Keratinocyte (primary cell): ENCODE measurements at regions not wholly inside any gene's neighbourhood (a gene's known extent, or its start where the extent isn't known, plus 50 kb on each side); places are given as distances from the start of the nearest gene placed in this dataset.

Experiments used
- DNase-seq: peaks from one replicate; pipeline ENCODE4 v3.0.0-alpha.2; 2011; ENCODE audit warnings: low read depth, missing footprints, low spot score
- FAIRE-seq: peaks from 2 replicates; lab custom pipeline; 2011; peaks lifted over from hg19 to GRCh38; lab: Jason Lieb, UNC
- H2AFZ ChIP-seq: 2 replicates; pipeline ENCODE4 v1.6.0; 2012; ENCODE audit warnings: low read length, control low read depth, inconsistent platforms; ENCODE audit not compliant: control insufficient read depth
- H3K27ac ChIP-seq: 2 replicates; pipeline ENCODE4 v1.5.1; 2011; ENCODE audit warnings: low read length; ENCODE audit not compliant: control insufficient read depth, insufficient read depth
- H3K27me3 ChIP-seq: 3 replicates; pipeline ENCODE4 v1.6.0; 2011; ENCODE audit warnings: low read length; ENCODE audit not compliant: control insufficient read depth, insufficient read depth; ENCODE audit errors: extremely low read depth
- H3K36me3 ChIP-seq, 2 experiments: 2 replicates in 1 of 2; 3 replicates in 1 of 2; pipeline ENCODE4 v1.5.1; 2011; ENCODE audit warnings: low read length in 2 of 2, mild to moderate bottlenecking in 1 of 2; ENCODE audit not compliant: control insufficient read depth in 2 of 2, insufficient read depth in 2 of 2; ENCODE audit errors: extremely low read depth in 1 of 2
- H3K4me1 ChIP-seq: 3 replicates; pipeline ENCODE4 v1.5.1; 2011; ENCODE audit warnings: low read length; ENCODE audit not compliant: control insufficient read depth, insufficient read depth; ENCODE audit errors: extremely low read depth
- H3K4me2 ChIP-seq: 3 replicates; pipeline ENCODE4 v1.6.0; 2011; ENCODE audit warnings: low read depth, low read length; ENCODE audit not compliant: control insufficient read depth, insufficient read depth; ENCODE audit errors: extremely low read depth
- H3K4me3 ChIP-seq, 3 experiments: fragments of 200-600 bp in 1 of 3; sonication (generic) in 1 of 3; 2 replicates in 2 of 3; 3 replicates in 1 of 3; pipeline ENCODE4 v1.5.1; 2011 to 2016; ENCODE audit warnings: low read length in 3 of 3, mild to moderate bottlenecking in 3 of 3, control low read depth in 2 of 3, inconsistent platforms in 1 of 3, low read depth in 1 of 3, mixed read lengths in 1 of 3, mixed run types in 1 of 3, moderate library complexity in 1 of 3; ENCODE audit not compliant: control insufficient read depth in 2 of 3, insufficient read depth in 2 of 3; ENCODE audit errors: extremely low read depth in 1 of 3
- H3K79me2 ChIP-seq: 2 replicates; pipeline ENCODE4 v1.6.0; 2012; ENCODE audit warnings: low read length; ENCODE audit not compliant: control insufficient read depth, insufficient read depth
- H3K9ac ChIP-seq: 3 replicates; pipeline ENCODE4 v1.6.0; 2011; ENCODE audit warnings: low read length; ENCODE audit not compliant: control insufficient read depth, insufficient read depth; ENCODE audit errors: extremely low read depth
- H3K9me1 ChIP-seq: 3 replicates; pipeline ENCODE4 v1.6.0; 2011; ENCODE audit warnings: low read length; ENCODE audit not compliant: control insufficient read depth, insufficient read depth; ENCODE audit errors: extremely low read depth
- H3K9me3 ChIP-seq: 2 replicates; pipeline ENCODE4 v1.5.1; 2012; ENCODE audit warnings: low read depth, low read length; ENCODE audit not compliant: control insufficient read depth
- H4K20me1 ChIP-seq: 3 replicates; pipeline ENCODE4 v1.6.0; 2011; ENCODE audit warnings: low read length; ENCODE audit not compliant: control insufficient read depth, insufficient read depth; ENCODE audit errors: extremely low read depth
- CTCF ChIP-seq, 3 experiments: IDR thresholded peaks in 1 of 3; conservative IDR thresholded peaks in 1 of 3; optimal IDR thresholded peaks in 1 of 3; 2 replicates in 2 of 3; 3 replicates in 1 of 3; pipeline versions ENCODE3 to v1.5.1; 2011; ENCODE audit warnings: low read length in 3 of 3, mild to moderate bottlenecking in 3 of 3, moderate library complexity in 2 of 3, control low read depth in 1 of 3, inconsistent platforms in 1 of 3; ENCODE audit not compliant: insufficient read depth in 2 of 3; ENCODE audit errors: extremely low read depth in 1 of 3
- EZH2 ChIP-seq: IDR thresholded peaks from one replicate; pipeline ENCODE4 v1.6.1; 2012; ENCODE audit warnings: inconsistent platforms, mild to moderate bottlenecking, low read length, moderate library complexity
- dilution Hi-C: fragments of 300-500 bp; cut with MboI; formaldehyde crosslinking; loops from one replicate; pipeline ENCODE4 v1.7.0; 2020; ENCODE audit warnings: low sequenced_read_pairs; ENCODE audit not compliant: extremely low pct_ligation_motif_present

DNA sequence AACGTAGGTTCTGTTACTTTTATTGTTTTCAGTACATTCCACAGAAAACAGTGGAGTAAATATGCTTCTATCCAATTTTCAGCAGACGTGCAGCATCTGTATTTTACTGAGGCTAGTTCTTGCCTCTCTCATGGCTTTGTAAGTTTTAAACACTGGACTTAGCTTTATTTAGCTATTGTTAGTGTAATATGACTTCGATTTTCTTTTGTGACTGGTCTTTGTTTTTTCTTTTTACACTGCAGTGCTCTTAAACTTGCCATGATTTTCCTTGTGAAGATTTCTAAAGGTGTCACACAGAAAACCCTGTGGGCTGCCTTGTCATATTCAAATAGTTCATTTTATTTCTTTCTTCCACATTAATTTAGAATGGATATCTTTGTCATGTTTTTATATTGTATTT, 1234.9 kb upstream of the CITED2 start:
- H3K36me3 ChIP-seq = no peaks in the 10 kb centered on the region
- no peak for DNase-seq
- no peaks in the 10 kb centered on the region for H3K27me3 ChIP-seq
- H3K79me2 ChIP-seq = no peaks in the 10 kb centered on the region
- no peak overlapping the region for H3K27ac ChIP-seq
- no peak for TF ChIP-seq EZH2
- FAIRE-seq = no peak
- H3K4me2 ChIP-seq = no peak overlapping the region
- no peak overlapping the region for H3K9ac ChIP-seq
- no peaks in the 10 kb centered on the region for H4K20me1 ChIP-seq
- no peaks in the 10 kb centered on the region for H3K4me1 ChIP-seq
- H3K9me1 ChIP-seq = no peaks in the 10 kb centered on the region
- no peaks in the 10 kb centered on the region for H3K9me3 ChIP-seq
- no peak overlapping the region for H3K4me3 ChIP-seq
- H2AFZ ChIP-seq = no peak overlapping the region
- dilution Hi-C loops = no loop called here

GRCh38 chr6:140604786-140605185, 1230.3 kb upstream of the CITED2 start:
- no peak for DNase-seq
- dilution Hi-C loops = no loop called here
- TF ChIP-seq CTCF (optimal IDR thresholded peaks at IDR 0.05 in 1 of 3, IDR thresholded peaks at IDR 0.05 in 1 of 3, conservative IDR thresholded peaks at IDR 0.05 in 1 of 3; ENCODE audit: extremely low read depth in 1 of 3, insufficient read depth in 2 of 3, low read length in 3 of 3) (no peak), EZH2 (no peak)

More at GRCh38 chr6:140604786-140605185, 1230.3 kb upstream of the CITED2 start:
- Histone ChIP-seq H4K20me1 (no peaks in the 10 kb centered on the region), H3K4me3 (no peak overlapping the region), H3K27me3 (no peaks in the 10 kb centered on the region), H3K79me2 (no peaks in the 10 kb centered on the region), H3K4me2 (no peak overlapping the region), H3K9me3 (no peaks in the 10 kb centered on the region), H3K9me1 (no peaks in the 10 kb centered on the region), H3K4me1 (no peaks in the 10 kb centered on the region), H2AFZ (no peak overlapping the region), H3K36me3 (no peaks in the 10 kb centered on the region), H3K27ac (no peak overlapping the region), H3K9ac (no peak overlapping the region)
- no peak for FAIRE-seq
